ENCODE measurements at regions not wholly inside any gene's neighbourhood (a gene's known extent, or its start where the extent isn't known, plus 50 kb on each side); places are given as distances from the start of the nearest gene placed in this dataset.
A peak's percentile ranks its signal among the peaks of the same experiment; 100 is the strongest.

GRCh38 chrX:115940888-115941332 lies 229.6 kb upstream of the AGTR2 start (continued):
- TF ChIP-seq, protein P1, sequence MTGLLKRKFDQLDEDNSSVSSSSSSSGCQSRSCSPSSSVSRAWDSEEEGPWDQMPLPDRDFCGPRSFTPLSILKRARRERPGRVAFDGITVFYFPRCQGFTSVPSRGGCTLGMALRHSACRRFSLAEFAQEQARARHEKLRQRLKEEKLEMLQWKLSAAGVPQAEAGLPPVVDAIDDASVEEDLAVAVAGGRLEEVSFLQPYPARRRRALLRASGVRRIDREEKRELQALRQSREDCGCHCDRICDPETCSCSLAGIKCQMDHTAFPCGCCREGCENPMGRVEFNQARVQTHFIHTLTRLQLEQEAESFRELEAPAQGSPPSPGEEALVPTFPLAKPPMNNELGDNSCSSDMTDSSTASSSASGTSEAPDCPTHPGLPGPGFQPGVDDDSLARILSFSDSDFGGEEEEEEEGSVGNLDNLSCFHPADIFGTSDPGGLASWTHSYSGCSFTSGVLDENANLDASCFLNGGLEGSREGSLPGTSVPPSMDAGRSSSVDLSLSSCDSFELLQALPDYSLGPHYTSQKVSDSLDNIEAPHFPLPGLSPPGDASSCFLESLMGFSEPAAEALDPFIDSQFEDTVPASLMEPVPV (CRISPR knock-in tag; IDR thresholded peaks at IDR 0.05), result no peak
- TF ChIP-seq ZNF441 (CRISPR knock-in tag; IDR thresholded peaks at IDR 0.05; ENCODE audit: borderline replicate concordance) (no peak), KLF9 (CRISPR knock-in tag; IDR thresholded peaks at IDR 0.05; ENCODE audit: low read depth) (no peak), RBAK (CRISPR knock-in tag; IDR thresholded peaks at IDR 0.05) (no peak), HOXA7 (CRISPR knock-in tag; IDR thresholded peaks at IDR 0.05) (no peak), ZNF761 (CRISPR knock-in tag; conservative IDR thresholded peaks at IDR 0.05) (no peak), HNF1A (IDR thresholded peaks at IDR 0.05; ENCODE audit: low read depth) (no peak), HNF1A (CRISPR knock-in tag; IDR thresholded peaks at IDR 0.05; ENCODE audit: borderline replicate concordance) (peak; percentile 26; the same call in 1 of the 2 replicates), ZNF281 (CRISPR knock-in tag; IDR thresholded peaks at IDR 0.05; ENCODE audit: borderline replicate concordance) (no peak), ZNF766 (CRISPR knock-in tag; IDR thresholded peaks at IDR 0.05; ENCODE audit: borderline replicate concordance) (no peak), DBP (CRISPR knock-in tag; IDR thresholded peaks at IDR 0.05; ENCODE audit: not compliant biosample characterization) (no peak), BATF2 (CRISPR knock-in tag; IDR thresholded peaks at IDR 0.05) (no peak), MAZ (IDR thresholded peaks at IDR 0.05; ENCODE audit: borderline replicate concordance, low read depth, low read length) (peak; percentile 20; the same call in 1 of the 2 replicates), MAZ (CRISPR knock-in tag; IDR thresholded peaks at IDR 0.05; ENCODE audit: low read depth) (no peak), PHF8 (CRISPR knock-in tag; IDR thresholded peaks at IDR 0.05) (peak; percentile 35; the same call in 1 of the 2 replicates), ZNF501 (CRISPR knock-in tag; IDR thresholded peaks at IDR 0.05) (no peak), BRD4 (CRISPR knock-in tag; IDR thresholded peaks at IDR 0.05) (no peak), ARNTL (CRISPR knock-in tag; IDR thresholded peaks at IDR 0.05) (peak; percentile 52; the same call in 1 of the 2 replicates)
- TF ChIP-seq, protein P2, sequence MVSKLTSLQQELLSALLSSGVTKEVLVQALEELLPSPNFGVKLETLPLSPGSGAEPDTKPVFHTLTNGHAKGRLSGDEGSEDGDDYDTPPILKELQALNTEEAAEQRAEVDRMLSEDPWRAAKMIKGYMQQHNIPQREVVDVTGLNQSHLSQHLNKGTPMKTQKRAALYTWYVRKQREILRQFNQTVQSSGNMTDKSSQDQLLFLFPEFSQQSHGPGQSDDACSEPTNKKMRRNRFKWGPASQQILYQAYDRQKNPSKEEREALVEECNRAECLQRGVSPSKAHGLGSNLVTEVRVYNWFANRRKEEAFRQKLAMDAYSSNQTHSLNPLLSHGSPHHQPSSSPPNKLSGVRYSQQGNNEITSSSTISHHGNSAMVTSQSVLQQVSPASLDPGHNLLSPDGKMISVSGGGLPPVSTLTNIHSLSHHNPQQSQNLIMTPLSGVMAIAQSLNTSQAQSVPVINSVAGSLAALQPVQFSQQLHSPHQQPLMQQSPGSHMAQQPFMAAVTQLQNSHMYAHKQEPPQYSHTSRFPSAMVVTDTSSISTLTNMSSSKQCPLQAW (CRISPR knock-in tag; IDR thresholded peaks at IDR 0.05), result peak; percentile 62; the same call in 1 of the 2 replicates
